Skin of body (tissue), 1 donor: ENCODE measurements at regions not wholly inside any gene's neighbourhood (a gene's known extent, or its start where the extent isn't known, plus 50 kb on each side); places are given as distances from the start of the nearest gene placed in this dataset.
A peak's percentile ranks its signal among the peaks of the same experiment; 100 is the strongest.
"Not testable (repeated sequence)": the region's sequence is repeated elsewhere in the genome, so short reads cannot be mapped to it uniquely, and the experiment has no call there.

Experiments used
- DNase-seq: peaks from one replicate; lab custom pipeline; 2025; lab: John Stamatoyannopoulos, UW

GRCh38 chr6:6970851-6971250 is 136.9 kb upstream of the RREB1 start:
- DNase-seq = no peak

DNA sequence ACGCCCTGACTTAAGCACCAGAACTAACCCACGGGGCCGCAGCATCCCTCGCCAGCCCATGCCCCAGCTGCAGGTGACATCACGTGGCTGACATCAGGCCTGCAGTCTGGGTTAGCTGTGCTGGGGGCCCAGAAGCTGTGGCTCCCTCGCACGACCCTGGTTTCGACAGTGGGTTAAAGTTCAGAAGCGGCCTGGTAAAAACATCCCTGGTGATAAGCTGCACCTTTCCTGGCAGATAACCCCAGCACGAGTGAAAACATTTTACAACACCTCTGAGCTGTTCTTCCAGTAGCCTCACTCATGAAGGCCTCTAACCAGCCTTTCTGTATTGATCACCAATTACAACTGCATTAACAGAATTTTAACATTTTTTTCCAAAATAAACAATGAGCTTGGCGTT is 136.4 kb upstream of the RREB1 start:
- DNase-seq = no peak

GRCh38 chr6:6972456-6972855 is 135.3 kb upstream of the RREB1 start:
- DNase-seq = no peak

DNA sequence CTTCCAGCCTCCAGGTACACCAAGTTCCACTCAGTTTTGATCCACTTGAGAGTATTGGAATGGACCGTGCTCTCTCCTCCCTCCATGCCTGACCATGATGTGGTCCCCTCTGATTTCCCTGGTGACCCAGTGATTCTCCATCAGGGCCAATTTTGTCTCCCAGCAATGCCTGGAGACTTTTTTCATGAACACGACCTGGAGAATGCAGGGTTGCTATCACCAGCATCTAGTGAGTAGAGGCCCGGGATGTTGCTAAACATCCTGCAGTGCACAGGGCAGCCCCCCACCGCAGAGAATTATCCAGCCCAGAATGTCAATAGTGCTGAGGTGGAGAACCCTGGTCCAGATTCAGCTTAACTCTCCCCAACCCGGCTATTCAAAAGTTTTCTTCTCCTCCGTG is 134.0 kb upstream of the RREB1 start:
- no peak for DNase-seq

- no peak for DNase-seq
Observed at GRCh38 chr6:6975459-6976111, 132.2 kb upstream of the RREB1 start.

DNA sequence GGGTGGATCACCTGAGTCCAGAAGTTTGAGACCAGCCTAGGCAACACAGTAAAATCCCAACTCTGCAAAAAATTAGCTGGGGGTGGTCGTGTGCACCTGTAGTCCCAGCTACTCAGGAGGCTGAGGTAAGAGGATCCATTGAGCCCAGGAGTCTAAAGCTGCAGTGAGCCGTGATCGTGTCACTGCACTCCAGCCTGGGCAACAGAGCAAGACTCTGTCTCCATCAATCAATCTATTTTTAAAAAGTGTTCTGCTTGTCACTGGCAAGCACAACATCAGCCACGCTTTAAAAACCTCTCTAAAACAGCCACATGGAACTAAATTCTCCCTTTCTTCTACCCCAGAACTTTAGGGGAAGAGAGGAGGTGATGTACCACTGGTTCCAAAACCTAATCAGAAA is 131.6 kb upstream of the RREB1 start:
- DNase-seq = no peak

GRCh38 chr6:6978731-6979130 is 129.0 kb upstream of the RREB1 start:
- DNase-seq = no peak

DNA sequence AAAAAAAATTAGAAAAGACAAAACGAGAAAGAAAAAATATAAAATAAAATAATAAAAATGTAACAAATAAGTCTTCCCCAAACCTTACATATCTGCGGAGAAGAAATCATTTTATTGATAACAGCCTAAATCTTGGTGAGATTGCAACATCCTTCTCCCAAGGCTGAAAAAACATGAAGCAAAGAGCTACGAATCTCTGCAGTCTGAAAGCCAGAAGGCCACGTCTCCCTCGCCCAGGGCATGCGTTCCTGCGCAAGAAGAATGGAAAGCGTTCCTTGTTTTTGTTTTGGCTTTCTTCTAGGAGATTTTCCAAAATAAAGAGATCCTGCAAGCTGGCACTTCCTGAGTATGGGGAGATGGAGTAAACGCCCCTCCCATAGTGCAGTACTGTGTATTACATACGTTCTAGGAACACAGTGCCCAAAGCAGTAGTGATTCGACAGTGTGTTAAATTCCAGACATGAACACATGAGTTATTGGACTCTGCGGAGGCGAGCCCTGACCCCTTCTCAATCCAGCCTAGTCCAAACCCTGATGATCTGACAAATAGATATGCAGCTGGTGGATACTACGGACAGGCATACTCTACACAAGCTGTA is 126.7 kb upstream of the RREB1 start:
- DNase-seq = no peak

DNA sequence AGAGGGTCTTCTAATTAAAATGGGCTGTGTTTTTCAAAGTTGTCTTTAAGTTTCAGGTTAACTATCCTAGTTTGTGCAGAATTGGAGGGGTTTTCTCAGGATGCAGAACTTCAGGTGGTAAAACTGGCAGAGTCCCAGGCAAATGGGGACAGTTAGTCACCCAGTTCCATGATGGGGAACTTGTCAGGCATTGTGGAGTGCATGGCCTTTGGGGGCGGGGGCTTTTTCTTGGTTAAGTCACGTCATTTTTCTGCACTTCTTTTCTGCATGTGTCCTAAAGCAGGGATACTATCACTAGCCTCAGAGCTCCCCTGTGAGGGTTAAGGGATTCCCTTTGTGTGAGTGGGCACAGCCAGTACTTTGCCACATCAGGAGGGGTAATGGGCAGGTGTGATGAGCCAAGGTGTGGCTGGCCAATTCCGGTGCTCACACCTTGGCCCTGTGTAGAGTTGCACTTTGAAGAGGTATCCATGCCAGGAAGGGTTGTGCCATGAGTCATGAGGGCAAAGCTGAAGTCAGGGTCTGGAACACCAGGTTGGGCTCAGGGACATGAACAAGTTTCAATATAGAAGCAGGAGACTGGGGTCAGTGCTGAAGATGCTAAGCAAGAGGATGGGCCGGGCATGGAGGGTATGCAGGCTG is 126.0 kb upstream of the RREB1 start:
- DNase-seq = no peak

DNA sequence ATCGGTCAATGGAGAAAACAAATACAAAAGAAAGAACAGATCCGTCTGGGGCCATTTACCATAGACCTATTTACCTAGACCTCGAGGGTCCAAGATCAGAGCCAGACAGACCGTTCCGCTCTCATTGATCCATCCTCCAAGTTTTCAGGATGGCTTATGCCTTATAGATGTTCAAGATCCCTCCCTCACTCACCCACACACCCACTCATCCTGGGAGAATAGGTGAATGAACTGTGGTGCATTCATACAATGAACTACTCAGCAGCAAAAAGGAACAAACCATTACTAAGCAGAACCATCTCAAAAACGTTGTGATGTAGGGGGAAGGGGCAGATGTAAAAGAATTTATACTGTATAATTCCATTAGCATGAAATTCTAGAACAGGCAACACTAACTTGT is 125.1 kb upstream of the RREB1 start:
- DNase-seq = no peak

- no peak for DNase-seq
Observed at GRCh38 chr6:6984585-6985366, 123.0 kb upstream of the RREB1 start.

DNA sequence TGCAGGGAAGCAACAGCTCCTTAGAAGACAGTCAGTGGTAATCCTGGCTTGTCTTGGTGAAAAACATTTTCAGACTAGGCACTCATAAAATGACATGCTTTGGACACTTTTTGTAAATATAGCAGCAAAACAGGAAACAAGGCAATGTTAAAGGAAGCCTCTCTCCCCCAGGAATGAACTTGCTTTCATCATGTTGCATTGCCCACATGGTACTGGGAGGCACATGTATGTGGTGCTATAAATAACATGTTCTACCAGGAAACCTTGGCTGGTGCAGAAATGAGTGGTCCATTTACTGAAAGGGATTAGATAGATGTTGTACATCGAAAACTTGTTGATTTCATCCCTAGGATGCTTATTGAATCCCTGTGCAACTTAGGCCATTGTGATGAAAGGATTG is 121.4 kb upstream of the RREB1 start:
- no peak for DNase-seq

GRCh38 chr6:6987749-6988148 is 120.0 kb upstream of the RREB1 start:
- no peak for DNase-seq

DNA sequence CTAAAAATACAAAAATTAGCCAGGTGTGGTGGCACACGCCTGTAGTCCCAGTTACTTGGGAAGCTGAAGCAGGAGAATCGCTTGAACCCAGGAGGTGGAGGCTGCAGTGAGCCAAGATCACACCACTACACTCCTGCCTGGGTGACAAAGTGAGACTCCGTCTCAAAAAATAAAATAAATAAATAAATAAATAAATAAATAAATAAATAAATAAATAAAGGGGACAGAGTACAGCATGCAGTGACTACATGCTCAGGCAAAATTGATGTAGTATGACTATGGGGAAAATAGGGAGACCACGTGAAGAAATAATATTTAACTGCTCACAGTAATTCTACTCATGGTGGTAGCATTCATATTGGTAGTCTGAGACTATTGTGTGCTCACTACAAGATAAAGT is 117.7 kb upstream of the RREB1 start:
- DNase-seq = not testable (repeated sequence)

DNA sequence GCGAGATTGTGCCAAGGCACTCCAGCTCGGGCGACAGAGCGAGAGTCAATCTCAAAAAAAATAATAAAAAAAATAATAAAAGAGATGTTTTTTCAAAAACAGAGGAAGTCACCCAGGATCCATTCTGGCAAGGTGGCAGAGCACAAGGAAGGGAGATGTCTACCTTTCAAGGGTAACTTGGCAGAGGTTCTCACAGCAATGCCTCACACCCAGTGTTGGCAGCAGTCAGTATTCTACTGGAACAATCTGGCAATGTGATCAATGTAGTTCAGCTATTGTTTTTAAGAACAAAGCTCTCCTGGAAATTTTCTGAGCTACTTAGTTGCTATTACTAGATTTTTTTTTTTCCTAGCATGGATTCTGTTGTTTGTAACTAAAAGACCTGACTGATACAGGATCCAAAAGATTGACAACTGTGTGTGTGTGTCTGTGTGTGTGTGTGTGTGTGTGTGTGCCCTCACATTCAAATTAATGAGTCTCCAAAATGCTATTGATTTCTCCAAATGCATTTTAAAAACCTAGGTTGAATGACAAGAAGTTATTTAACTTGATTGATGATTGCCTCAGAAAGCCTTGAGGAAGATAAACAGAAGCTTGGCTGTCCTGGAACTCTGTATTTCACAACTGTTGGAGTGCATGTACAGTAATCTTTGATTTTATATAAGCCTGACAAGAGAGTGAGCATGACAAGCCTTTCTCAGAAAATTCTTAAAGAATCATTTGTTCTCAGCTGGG is 114.1 kb upstream of the RREB1 start:
- no peak for DNase-seq

GRCh38 chr6:6994796-6995195 is 113.0 kb upstream of the RREB1 start:
- DNase-seq = no peak

DNA sequence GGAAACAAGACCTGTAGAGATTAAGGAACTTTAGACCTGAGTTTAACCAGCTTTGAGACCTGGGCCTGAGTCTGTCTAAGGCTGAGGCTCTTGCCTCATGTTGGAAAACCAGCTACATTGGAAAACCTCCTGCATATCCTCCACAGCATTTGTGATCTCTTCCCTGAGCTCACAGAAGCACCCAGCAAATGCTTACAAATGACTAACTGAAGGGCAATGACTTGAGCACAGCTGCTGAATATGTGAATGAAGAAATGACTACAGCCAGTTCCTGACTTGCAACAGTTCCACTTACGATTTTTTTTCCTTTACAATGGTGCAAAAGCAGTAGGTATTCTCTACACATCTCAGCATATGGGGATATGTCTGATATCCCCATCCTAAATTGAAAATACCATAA is 112.4 kb upstream of the RREB1 start:
- DNase-seq = no peak

- no peak for DNase-seq
Observed at GRCh38 chr6:6996124-6996523, 111.6 kb upstream of the RREB1 start.

DNA sequence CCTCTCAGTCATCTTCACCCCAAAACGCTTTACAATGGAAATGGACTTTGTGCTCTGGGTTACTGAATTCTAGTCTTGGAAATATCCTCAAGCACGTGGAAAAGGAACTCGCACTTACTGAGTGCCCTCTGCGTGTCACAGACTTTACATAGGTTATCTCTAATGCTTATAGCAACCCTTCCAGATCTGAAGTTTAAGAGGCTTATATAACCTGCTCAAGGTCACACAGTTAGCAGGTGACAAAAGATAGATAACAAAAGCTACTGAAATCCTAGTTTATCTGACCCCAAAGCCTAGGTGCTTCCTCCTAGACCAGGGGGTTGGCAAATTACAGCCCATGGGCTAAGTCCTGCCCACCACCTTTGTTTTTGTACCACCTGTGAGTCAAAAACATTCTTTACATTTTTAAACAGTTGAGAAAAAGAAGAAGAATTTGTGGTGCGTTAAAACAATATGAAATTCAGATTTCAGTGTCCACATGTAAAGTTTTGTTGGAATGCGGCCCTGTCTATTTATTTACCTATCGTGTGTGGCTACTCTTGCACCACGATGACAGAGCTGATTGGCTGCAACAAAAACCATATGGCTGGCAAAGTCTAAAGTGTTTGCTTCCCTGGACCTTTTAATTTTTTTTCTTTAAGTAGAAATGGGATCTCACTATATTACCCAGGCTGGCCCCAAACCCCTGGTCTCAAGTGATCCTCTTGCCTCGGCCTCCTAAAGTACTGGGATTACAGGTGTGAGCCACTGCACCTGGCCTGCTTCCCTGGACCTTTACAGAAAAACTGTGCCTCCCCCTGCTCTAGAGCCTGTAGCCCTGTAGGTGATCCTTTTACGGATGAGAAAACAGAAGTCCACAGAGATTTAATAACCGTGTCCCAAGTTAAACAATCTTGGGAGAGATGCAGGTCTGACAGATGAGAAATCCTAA is 110.2 kb upstream of the RREB1 start:
- no peak for DNase-seq

- DNase-seq = peak; percentile 31
Observed at GRCh38 chr6:6998194-6998569, 109.6 kb upstream of the RREB1 start.
